Fibroblast of skin of abdomen (primary cell): ENCODE measurements at regions not wholly inside any gene's neighbourhood (a gene's known extent, or its start where the extent isn't known, plus 50 kb on each side); places are given as distances from the start of the nearest gene placed in this dataset.

Source experiments
- DNase-seq: peaks from one replicate; pipeline ENCODE4 v3.0.0-alpha.2; 2013

DNA sequence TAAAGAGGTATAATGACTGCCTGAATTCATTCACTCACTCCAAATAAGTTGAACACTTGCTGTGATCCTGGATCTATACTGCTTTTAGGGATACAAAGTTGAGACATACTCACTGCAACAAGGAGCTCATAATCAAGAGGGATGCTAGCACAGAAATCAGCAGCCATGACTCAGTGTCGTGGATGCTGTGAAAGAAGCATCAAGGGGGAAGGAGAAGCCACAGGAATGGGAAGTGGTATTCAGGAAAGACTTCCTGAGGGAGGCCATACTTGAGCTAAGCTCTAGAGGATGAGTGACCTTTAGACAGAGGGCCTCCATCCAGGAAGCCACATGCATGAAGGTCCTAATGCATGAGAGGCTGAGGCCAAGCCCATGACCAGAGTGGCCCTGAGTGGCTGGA, 245.7 kb upstream of the RORA start:
- peak; percentile 80 for DNase-seq

DNA sequence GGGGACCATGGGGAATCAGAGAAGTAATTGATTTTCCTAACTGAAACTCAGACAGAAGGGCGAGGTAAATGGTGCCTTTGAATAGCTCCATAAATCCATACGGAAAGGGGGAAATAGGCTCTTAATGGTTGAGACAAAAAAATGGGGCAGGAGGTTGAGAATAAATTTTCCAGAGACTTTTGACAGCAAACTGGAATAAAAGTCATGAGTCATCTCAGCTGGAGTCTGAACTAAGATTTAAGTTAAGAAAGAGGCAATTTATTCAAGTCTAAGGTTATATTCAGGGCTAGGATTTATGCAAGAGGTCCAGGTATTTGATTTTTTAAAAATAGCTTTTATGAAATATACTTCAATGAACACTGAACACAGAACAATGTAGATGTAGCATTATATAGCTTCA, 238.7 kb upstream of the RORA start:
- peak; percentile 53 for DNase-seq

DNA sequence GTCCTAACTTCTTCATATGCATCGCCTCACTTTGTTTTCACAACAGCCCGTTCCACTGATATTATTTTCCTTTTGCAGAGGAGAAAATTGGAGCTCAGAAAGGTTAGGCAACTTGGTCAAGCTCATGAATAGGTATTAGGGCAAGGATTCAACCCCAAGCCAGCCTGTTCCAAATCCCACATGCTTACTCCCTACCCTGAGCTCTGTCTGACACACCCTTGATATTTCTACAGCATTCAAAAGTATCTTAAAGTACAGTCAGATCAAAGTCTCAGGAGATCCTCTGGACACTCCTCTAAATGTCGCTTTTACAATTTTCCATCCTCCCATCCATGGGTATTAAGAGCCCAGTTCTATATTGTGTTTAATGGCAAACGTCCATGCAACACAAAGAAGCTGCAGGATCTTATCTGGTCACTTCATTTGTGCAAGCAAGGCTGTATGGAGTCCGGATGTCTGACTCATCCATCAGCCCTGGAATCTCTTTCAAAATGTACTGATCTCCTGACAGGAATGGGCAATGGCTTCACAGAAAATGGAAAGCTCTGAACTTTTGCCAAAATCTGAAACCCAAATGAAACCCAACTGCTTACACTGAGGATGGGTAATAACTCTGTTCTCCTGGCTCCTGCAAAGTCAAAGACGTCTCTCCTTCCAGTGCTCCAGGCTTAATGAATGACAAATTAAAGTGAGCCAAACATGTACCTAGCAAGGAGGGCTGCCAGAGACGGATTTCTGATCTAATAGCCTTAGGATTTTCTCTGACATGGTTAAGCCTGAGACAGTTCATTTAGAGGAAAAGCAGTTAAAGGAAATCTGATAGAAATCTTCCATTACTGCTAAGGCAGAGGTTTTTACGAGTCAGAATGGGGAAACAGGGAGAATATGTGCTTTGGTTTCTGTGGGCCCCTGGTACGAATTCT, 230.9 kb upstream of the RORA start:
- peak; percentile 90 for DNase-seq

DNA sequence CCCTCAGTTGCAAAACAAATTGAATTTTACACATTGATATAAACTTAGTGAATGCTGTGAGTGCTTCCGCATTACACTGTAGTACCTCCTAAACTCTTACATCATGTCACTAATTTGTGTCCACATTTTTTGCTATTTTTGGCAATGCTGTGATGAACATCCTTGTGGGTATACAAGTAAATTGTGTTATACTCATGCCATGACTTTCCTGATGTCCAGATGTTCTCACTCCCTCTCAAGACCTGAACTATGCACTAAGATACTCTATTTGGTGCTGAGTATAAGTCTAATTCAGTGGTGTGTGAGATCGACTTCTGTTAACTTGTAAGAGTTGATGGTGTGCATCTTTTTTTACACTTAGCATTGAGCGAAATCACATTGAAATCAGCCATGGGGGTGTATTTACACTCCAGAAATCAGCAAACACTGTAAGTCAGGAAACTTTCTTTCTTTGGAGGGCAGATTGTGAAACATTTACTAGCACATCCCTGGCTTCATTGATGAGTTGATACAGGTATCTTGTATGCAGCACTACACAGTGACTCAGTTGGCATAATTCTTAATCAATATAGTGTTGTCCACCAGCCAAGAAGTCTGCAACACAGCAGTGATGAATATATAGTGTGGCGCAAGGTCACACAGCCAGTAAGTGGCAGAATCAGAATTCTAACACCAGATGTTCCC, 228.1 kb upstream of the RORA start:
- DNase-seq: no peak

DNA sequence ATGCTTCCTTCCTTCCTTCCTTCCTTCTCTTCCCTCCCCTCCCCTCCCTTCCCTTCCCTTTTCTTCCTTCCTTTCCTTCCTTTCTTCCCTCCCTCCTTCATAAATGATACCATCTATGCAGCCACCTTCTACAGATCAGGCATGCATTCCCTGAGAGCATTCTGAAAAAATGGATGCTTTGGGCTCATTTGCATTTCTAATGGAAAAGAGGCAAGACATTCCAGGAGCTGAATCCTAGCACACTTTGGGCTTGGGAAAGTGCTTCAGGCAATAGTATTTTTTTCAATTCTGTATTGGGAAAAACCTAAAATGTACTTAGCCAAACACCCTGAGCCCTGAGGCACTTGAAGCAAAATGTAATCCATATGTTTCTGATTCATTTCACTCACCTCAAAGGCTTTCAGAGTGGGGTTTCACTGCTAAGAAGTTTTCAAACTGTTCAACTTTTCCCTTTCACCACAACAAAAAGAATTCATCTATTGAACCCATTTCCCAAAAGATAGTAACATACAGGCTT, 220.1 kb upstream of the RORA start:
- peak; percentile 18 for DNase-seq

DNA sequence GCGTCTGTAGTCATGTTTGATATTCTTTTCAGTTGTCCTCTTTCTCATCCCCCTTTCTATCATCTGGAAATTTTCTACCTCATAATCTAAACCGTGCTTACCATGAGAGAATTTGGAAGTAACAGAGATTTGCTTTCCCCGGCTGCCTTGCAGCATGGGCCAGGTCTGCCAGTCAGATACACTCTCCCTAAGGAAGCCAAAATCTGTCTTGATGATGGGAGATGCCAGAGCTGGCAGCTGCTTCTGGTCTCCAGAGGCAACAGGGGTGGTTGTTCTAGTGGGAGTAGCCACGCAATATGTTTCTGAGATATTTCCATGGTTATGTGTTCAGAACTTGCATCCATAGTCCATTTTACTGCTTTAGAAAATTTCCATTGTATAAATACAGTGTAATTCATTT, 218.9 kb upstream of the RORA start:
- no peak for DNase-seq

DNA sequence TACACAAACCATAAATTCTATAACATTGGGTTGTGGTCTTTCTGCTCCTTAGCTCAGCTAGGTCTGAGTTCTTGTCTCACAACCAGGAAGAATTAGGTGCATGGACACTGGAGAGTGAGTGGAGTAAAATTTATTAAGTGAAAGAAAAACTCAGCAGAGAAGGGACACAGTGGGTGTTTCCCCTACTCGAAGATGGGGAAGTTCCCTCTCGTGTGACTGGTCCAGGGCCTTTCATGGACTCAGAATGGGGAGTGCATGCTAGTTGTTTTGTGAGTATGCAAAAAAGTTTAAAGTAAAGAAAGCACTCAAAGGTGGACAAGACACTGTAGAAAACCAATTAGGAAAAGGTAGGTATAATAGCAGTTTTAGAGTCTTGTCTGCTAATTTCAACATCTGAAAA, 215.5 kb upstream of the RORA start:
- DNase-seq: no peak

DNA sequence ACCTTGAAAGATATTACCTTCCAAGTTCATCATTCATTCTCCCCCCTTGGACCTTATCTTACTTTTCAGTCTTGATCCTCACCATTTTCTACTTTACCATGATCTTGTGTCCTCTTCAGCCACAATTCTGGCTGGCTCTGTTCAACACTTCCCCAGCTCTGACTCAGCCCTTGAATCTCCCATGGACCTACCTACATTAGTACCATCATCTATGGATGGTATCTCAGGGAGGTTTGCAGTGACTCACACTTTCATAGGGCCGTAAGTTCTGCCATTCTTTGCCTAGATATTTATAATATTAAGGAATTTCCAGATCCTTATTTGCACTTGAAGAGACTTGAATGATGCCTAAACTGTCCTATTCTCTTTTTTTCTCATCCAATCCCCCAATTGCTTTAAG, 213.7 kb upstream of the RORA start:
- no peak for DNase-seq

DNA sequence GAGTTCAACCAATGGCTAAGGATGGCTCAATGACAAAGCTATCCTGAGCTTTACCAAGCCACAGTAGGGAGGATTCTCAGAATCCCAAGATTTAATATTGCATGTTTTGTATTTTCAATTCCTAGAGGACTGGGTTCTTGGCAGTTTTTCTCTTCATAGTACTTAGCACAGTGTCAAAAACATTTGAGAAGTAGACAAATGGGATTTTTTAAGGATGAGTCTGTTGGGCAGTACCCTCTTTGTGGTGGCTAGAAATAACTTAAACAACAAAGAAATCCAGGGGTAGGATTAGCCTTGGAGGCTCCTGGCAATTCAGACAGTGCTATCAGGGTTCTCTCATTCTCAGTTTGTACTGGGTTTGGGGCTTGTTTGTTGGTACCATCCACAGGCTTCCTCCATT, 212.8 kb upstream of the RORA start:
- DNase-seq: peak; percentile 33

DNA sequence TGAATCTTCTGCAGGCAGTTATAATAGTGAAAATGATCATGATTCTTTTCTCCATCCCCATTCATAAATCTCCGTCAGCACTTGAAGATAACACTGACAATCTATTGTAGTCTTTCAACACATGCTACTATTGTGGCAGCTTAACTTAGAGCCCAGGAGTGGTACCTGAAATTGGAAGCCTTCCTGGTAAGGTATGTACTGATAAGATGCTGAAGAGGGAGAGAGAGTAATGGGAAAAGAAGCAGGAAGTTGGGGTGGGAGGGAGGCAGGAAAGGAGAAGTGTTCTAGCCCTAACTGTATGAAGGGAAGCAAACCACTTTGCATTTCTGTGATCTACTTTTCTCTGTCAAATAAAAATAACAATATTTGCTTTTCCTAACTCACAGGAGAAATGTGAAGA, 197.4 kb upstream of the RORA start:
- DNase-seq: no peak

DNA sequence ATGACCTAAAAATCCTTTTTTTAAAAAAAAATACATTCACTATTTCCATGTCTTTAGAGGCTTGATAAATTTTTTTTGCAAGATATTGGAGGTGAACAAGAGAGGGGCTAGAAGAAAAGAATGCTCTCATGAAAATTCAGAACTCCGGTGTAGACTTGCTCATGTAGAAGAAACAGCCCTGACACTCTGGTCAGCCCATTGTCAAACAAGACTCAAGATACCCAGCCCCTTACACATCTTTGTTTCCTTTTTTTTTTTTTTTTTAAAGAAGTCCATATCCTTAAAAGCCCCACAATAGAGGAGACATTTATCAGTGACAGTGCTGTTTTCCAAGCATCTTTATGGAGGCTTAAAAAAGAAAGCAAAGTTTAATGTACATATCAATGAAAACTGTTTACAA, 196.8 kb upstream of the RORA start:
- no peak for DNase-seq

DNA sequence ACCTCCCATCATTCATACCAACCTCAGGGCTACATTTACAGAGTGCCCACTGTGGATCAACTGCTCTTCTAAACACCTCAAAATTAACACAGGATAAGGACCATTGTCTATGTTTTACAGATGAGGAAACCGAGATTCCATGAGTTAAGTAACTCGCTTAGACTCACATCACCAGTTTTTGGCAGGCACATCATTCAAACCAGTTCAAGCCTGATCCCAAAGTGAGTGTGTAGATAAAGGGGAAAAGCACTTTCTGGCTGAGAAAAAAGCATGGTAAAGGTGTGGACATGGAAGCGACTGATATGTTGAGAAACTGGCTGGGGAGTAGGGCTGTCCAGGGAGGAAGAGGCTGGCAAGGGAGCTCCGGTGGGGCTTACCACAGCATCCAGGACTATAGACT, 193.7 kb upstream of the RORA start:
- no peak for DNase-seq

DNA sequence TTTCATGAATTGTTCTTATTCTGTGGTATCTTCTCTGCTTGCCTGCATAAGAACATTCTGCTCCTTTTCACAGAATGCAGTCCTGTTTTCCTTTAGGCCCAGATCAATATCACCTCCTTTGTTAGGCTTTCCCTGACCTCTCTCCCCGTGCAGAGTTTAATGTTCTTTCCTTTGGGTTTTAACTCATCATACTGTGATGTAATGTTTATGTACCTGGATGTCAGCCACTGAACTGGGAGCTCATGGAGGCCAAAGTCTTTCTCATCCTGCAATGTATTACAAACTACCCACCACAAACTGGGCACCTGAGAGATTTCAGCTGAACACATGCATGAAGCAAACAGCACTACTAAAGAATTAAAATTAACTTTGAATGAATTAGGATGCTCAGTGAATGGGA, 192.8 kb upstream of the RORA start:
- DNase-seq: no peak

DNA sequence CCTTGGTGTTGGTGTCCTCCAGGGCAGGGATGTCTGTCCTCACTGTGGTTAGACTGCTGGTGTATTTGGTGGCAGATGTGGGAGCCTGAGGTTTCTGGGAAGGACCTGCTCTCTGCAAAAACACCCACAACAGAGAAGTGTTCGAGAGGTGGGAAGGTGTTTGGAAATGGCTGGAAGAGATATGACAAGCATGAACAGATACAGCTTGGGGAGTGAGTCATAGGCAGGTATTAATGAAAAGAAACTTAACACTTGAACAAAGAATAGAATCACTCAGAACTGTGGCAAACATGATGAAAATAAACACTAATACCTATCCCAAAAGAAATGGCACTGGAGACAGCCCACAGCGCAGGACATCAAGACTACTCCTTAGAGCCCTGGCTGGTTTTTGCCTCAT, 192.4 kb upstream of the RORA start:
- DNase-seq: no peak

DNA sequence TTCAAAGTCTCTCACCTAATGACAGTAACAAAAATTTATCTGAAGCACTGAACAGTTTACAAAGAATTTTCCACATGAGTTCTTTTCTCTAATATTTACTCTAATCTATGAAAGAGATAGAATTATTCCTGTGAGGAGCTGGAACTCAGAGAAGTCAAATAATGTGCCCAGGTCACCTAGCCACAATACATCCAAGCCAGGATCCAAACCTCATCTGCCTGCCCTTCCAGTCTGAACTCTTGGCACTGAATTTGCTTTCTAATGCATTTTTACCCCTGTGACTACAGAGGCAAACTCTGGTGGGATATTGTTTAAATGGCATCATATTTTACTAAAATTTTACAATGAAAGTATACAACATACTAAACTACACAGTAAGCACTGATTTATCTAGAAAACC, 191.4 kb upstream of the RORA start:
- DNase-seq: no peak

DNA sequence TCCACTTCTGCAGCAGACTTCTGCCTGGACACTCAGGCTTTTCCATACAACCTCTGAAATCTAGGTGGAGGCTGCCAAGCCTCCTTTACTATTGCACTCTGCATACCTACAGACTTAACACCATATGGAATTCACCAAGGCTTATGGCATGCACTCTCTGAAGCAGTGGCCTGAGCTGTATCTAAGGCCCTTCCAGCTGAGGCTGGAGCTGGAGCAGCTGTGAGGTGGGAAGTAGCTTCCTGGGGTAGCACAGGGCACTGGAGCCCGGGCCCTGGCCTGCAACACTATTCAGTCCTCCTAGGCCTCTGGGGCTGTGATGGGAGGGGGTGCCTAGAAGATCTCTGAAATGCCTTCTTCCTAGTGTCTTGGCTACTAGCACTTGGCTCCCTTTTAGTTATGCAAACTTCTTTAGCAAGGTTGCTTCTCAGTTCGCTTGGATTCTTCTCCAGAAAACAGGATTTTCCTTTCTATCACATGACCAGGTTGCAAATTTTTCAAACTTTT, 186.6 kb upstream of the RORA start:
- DNase-seq: no peak

DNA sequence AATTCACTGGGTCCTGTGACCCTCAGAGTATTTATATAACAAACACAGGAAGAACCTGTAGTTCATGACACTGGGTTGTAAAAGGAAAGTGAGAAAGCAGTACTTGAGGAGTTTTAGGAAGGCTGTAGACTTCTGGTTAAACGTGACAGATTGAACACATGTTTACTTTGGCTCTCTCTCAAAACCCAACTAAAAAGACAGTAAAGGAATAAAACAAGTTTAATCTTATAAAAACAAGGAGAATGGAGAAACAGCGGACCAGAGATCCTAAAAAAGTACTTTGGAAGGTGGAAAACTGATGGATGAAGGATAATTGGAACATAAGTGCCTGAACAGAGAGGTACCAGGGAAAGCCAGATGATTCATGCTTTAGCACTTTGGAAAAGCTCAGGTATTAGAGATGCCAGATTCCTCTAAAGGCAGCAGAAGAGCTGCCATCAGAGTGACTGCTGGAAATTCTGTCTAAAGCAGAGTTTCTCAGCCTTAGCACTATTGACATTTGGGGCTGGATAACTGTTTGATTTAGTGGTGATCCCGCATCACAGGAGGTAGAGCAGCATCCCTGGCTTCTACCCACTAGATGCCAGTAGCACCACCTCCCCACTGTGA, 182.9 kb upstream of the RORA start:
- DNase-seq: peak; percentile 4

DNA sequence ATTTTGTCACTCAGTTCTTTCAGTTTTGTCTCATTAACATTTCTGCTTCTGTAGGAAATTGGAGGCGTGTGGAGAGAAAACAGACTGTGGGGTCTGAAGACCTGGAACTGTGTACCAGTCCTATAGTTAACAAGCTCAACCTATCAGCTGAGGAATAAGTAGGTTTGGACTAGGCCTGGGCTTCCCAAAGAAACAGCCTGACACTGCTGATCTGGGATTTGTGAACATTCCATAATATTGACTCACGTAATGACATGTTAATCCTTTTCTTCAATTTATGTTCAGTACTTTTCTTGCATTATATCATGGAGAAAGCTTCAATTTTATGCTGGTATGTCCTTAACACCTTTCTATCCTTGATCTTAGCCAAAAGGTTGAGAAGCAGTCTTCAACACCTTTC, 181.6 kb upstream of the RORA start:
- DNase-seq: peak; percentile 2

DNA sequence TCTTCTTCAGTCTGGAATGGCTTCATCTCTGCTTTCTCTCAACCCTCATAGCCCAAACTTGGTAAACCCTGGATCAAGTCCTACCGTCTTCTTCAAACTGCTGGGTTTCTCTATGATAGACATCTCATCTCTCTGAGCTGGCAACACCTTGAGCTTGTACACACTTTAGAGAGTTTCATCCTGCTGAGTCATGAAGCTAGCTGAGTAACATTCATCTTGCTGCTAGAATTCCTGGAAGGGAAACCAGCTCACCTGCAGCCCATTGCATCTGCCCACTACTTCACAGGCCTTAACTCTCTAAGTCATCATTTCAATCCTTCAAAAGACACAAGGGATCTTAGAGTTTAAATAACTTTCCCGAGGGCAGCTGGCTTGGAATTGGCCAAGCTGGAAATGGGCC, 175.5 kb upstream of the RORA start:
- no peak for DNase-seq

DNA sequence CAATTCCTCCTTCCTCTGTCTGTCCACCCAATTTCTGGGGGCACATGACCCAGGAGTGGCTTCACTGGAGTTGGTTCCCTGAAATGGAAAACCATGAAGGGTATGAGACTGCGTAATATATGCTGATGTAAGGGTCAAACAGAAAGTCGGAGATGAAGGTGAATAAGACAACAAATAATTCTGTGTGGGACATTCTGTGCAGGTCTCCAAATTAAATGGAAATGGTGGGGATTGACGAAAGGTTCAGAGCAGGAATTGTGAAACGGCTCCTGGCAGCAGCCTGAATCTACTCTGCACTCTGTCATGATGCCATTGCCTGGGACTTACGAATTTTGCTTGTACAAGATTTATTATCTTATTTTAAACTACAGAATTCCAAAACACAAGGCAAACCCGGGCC, 174.8 kb upstream of the RORA start:
- no peak for DNase-seq

DNA sequence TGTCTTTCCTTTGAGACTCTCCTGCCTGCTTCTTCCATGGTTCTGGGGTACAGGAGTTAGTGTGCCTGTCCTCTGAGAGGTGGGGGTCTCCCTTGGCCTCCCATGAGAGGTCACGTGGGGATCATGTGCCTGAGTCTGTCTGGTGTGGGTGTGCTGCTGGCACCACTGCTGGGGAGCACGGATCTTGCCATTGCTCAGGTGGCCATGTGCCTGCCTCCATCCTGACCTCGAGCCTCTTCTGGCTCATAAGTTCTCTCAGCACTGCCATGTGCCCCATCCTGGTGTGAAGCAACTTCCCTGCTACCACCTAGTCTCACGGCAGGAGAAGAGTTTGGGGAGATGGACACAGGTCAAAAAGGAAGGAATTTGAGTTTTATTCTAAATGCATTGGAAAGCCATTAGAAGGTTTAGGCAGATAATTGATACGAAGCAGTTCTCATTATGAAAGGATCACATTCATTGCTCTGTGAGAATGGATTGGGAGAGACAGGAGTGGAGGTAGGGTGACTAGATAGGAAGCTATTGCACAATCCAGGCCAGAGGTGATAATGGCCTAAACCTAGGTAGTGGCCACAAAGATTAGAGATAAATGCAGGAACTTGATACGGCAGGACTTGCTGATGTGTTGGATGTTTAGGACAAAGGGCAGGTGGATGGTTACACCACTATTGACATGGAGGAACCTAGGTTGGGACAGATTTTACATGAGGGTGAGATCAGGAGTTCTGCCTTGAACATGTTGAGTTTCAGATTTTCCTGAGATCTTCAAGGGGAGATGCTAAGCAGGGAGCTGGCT, 173.0 kb upstream of the RORA start:
- no peak for DNase-seq

DNA sequence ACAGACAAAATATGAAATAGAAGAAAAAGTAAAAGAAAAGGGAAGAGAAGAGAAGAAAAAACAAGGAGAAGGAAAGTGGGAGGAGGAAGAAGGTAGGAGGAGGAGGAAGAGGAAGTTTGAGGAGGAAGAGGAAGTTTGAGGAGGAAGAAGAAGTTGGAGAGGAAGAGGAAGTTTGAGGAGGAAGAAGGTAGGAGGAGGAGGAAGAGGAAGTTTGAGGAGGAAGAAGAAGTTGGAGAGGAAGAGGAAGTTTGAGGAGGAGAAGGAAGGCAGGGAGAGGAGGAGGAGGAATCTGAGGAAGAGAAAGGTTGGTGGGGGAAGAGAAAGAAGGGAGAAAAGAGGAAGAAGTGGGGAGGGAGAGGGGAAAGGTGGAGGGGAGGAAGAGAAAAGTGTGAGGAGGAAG, 169.2 kb upstream of the RORA start:
- no peak for DNase-seq
